ENCODE measurements at regions not wholly inside any gene's neighbourhood (a gene's known extent, or its start where the extent isn't known, plus 50 kb on each side); places are given as distances from the start of the nearest gene placed in this dataset.

DNA sequence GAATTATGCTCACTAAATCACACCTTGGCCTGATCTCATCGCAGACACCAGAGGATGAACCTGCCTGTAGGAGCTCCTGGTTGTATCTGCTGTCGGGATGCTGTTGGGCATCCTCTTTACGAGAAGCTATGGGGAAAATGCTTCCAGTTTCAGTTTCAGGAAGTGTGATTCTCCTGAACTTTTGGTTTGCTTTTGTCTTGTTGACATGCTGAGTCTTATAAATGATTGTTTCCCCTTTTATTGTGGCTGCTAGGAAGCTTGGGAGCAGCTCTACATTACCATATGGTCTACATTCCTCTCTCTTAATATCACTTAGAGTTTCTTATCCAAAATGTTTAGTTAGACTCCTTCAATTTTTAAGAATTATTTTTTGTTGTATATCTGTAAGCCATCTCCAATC is 227.5 kb downstream of the MTX2 start:
- DNase-seq (ENCODE audit: low spot score), result no peak
- H3K27ac ChIP-seq (ENCODE audit: low read depth in 1 of 2, low read length in 2 of 2), result no peak overlapping the region
- H3K36me3 ChIP-seq (ENCODE audit: control insufficient read depth in 4 of 4, insufficient read depth in 3 of 4, low read depth in 1 of 4, low read length in 3 of 4), result no peaks in the 10 kb centered on the region
- H3K4me3 ChIP-seq (ENCODE audit: low read depth in 1 of 3, low read length in 3 of 3), result no peak overlapping the region
- H3K9ac ChIP-seq (ENCODE audit: low read depth in 1 of 2, low read length in 2 of 2), result no peak overlapping the region
- WGBS, result 71% methylated on average over 3 of the region's 3 CpGs
- H3K27me3 ChIP-seq (ENCODE audit: control insufficient read depth in 4 of 4, insufficient read depth in 4 of 4, low read length in 3 of 4), result no peaks in the 10 kb centered on the region
- no peaks in the 10 kb centered on the region for H3K4me1 ChIP-seq (ENCODE audit: control insufficient read depth in 4 of 4, insufficient read depth in 4 of 4, low read length in 3 of 4)
- H3K9me3 ChIP-seq (ENCODE audit: control insufficient read depth in 4 of 4, low read length in 3 of 4), result no peaks in the 10 kb centered on the region
- TF ChIP-seq JUND (IDR thresholded peaks at IDR 0.05) (no peak), HNF4G (IDR thresholded peaks at IDR 0.05) (no peak), CTCF (IDR thresholded peaks at IDR 0.05; ENCODE audit: low read depth, low read length, missing input control) (no peak), YY1 (IDR thresholded peaks at IDR 0.05) (no peak), ATF3 (IDR thresholded peaks at IDR 0.05) (no peak), NR2F2 (IDR thresholded peaks at IDR 0.05) (no peak), TAF1 (conservative IDR thresholded peaks at IDR 0.05) (no peak), FOXA1 (IDR thresholded peaks at IDR 0.05) (no peak), HNF4A (conservative IDR thresholded peaks at IDR 0.05) (no peak), RXRA (IDR thresholded peaks at IDR 0.05) (no peak), SP1 (IDR thresholded peaks at IDR 0.05) (no peak), ZBTB33 (IDR thresholded peaks at IDR 0.05) (no peak), GABPA (IDR thresholded peaks at IDR 0.05 in 1 of 2, conservative IDR thresholded peaks at IDR 0.05 in 1 of 2) (no peak), RAD21 (IDR thresholded peaks at IDR 0.05) (no peak), EGR1 (IDR thresholded peaks at IDR 0.05; ENCODE audit: low read depth in 2 of 2) (no peak), FOXA2 (IDR thresholded peaks at IDR 0.05) (no peak)
- TF ChIP-seq, protein P1, sequence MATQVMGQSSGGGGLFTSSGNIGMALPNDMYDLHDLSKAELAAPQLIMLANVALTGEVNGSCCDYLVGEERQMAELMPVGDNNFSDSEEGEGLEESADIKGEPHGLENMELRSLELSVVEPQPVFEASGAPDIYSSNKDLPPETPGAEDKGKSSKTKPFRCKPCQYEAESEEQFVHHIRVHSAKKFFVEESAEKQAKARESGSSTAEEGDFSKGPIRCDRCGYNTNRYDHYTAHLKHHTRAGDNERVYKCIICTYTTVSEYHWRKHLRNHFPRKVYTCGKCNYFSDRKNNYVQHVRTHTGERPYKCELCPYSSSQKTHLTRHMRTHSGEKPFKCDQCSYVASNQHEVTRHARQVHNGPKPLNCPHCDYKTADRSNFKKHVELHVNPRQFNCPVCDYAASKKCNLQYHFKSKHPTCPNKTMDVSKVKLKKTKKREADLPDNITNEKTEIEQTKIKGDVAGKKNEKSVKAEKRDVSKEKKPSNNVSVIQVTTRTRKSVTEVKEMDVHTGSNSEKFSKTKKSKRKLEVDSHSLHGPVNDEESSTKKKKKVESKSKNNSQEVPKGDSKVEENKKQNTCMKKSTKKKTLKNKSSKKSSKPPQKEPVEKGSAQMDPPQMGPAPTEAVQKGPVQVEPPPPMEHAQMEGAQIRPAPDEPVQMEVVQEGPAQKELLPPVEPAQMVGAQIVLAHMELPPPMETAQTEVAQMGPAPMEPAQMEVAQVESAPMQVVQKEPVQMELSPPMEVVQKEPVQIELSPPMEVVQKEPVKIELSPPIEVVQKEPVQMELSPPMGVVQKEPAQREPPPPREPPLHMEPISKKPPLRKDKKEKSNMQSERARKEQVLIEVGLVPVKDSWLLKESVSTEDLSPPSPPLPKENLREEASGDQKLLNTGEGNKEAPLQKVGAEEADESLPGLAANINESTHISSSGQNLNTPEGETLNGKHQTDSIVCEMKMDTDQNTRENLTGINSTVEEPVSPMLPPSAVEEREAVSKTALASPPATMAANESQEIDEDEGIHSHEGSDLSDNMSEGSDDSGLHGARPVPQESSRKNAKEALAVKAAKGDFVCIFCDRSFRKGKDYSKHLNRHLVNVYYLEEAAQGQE (IDR thresholded peaks at IDR 0.05), result no peak
- TF ChIP-seq, protein P2, sequence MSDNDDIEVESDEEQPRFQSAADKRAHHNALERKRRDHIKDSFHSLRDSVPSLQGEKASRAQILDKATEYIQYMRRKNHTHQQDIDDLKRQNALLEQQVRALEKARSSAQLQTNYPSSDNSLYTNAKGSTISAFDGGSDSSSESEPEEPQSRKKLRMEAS (IDR thresholded peaks at IDR 0.05), result no peak
